Activated CD4-positive, alpha-beta T cell treated with anti-CD3 and anti-CD28 coated beads, Interleukin-2, amount 10 ng/mL, durations not matched to agents 24 days and 14 days (primary cell): ENCODE measurements at regions not wholly inside any gene's neighbourhood (a gene's known extent, or its start where the extent isn't known, plus 50 kb on each side); places are given as distances from the start of the nearest gene placed in this dataset.

Experiments used
- DNase-seq: peaks from one replicate; pipeline ENCODE4 v3.0.0; 2022
- H3K27ac Mint-ChIP-seq: one replicate; pipeline ENCODE4 v1.8.0; 2022; ENCODE audit warnings: mild to moderate bottlenecking, mixed read lengths
- H3K27me3 Mint-ChIP-seq: one replicate; pipeline ENCODE4 v1.8.0; 2022; ENCODE audit warnings: mixed read lengths
- H3K36me3 Mint-ChIP-seq: one replicate; pipeline ENCODE4 v1.8.0; 2022; ENCODE audit warnings: low read depth, mild to moderate bottlenecking, mixed read lengths
- H3K4me1 Mint-ChIP-seq: one replicate; pipeline ENCODE4 v1.8.0; 2021; ENCODE audit warnings: mixed read lengths
- H3K4me3 Mint-ChIP-seq: one replicate; pipeline ENCODE4 v1.8.0; 2022; ENCODE audit warnings: mild to moderate bottlenecking, moderate library complexity, mixed read lengths
- H3K9me3 Mint-ChIP-seq: one replicate; pipeline ENCODE4 v1.8.0; 2021; ENCODE audit warnings: mixed read lengths
- intact Hi-C: fragments of 100-400 bp; cut with micrococcal nuclease; formaldehyde crosslinking; loops from one replicate; pipeline ENCODE4 v1.15.1; 2023

DNA sequence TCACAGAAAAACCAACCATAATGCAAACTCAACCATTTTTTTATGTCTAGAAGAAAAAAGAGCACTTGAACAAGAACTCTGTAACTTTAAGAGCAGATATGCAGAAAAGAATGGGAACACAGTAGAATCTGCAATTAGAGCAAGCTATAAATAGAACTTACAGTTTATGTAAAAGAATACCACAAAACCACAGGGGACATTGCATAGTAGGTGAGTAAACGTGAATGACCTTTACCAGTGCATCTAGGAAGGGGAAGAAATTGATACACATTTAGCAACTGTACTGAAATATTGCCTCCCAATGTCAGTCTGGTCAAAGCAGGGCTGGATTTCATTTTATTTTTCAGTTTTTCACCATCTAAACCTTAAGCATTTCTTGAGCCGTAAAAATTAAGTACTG, 242.2 kb upstream of the EDNRB start:
- no peak overlapping the region for H3K27ac Mint-ChIP-seq
- no peak overlapping the region for H3K4me3 Mint-ChIP-seq
- intact Hi-C loops, result no loop called here
- no peak for DNase-seq
- H3K27me3 Mint-ChIP-seq, result no peaks in the 10 kb centered on the region
- H3K4me1 Mint-ChIP-seq, result no peaks in the 10 kb centered on the region
- H3K36me3 Mint-ChIP-seq, result no peaks in the 10 kb centered on the region
- no peaks in the 10 kb centered on the region for H3K9me3 Mint-ChIP-seq

- Mint-ChIP-seq H3K27ac (no peak overlapping the region), H3K4me3 (no peak overlapping the region), H3K4me1 (no peaks in the 10 kb centered on the region), H3K27me3 (no peaks in the 10 kb centered on the region), H3K36me3 (no peaks in the 10 kb centered on the region), H3K9me3 (no peaks in the 10 kb centered on the region)
- intact Hi-C loops, result no loop called here
- no peak for DNase-seq
Observed at GRCh38 chr13:78152415-78152814, 233.8 kb upstream of the EDNRB start.

DNA sequence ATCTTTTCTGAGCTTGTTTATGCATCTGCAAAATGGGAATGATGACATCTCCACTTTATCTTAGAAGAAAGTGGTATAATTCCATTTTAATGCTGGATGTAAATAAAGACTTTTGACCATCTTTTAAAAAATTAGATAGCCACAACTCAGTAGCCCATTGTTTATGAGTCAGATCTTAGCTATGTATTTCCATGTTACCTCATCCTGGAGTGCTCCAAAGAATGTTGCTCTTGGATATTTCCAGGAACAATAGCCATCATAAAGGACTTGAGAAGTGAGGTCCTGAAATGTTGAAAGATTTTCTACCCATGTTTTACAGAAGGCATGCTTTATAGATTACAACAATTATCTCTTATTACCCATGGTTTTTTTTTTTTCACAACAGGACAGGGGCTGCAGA, 229.3 kb upstream of the EDNRB start:
- no peak overlapping the region for H3K27ac Mint-ChIP-seq
- intact Hi-C loops, result no loop called here
- no peaks in the 10 kb centered on the region for H3K36me3 Mint-ChIP-seq
- no peaks in the 10 kb centered on the region for H3K9me3 Mint-ChIP-seq
- no peaks in the 10 kb centered on the region for H3K4me1 Mint-ChIP-seq
- no peak for DNase-seq
- no peaks in the 10 kb centered on the region for H3K27me3 Mint-ChIP-seq
- H3K4me3 Mint-ChIP-seq, result no peak overlapping the region

DNA sequence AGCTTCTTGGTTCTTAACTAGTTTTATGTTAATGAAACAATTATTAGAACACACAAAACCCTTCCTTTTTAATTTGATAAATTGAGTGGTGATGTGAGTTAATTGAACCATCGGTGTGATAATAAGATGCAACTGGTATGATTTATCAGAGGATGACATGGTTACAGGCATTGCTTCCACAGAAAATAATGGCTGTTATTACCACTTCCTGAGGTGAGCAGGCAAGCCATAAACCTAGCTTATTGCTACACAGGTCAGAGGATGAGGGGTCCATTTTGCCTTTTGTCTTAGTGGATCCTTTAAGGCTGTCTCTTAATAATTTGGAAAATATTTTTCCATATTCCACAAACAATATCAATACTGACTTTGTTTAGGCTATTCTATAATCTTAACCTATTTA, 226.6 kb upstream of the EDNRB start:
- Mint-ChIP-seq H3K36me3 (no peaks in the 10 kb centered on the region), H3K4me3 (no peak overlapping the region), H3K4me1 (no peaks in the 10 kb centered on the region), H3K9me3 (no peaks in the 10 kb centered on the region), H3K27me3 (no peaks in the 10 kb centered on the region), H3K27ac (no peak overlapping the region)
- intact Hi-C loops, result no loop called here
- no peak for DNase-seq

GRCh38 chr13:78139765-78140164, 221.1 kb upstream of the EDNRB start:
- no peaks in the 10 kb centered on the region for H3K36me3 Mint-ChIP-seq
- peaks cover 5% of the 10 kb centered on the region for H3K4me1 Mint-ChIP-seq
- H3K9me3 Mint-ChIP-seq, result no peaks in the 10 kb centered on the region
- H3K27ac Mint-ChIP-seq, result no peak overlapping the region
- no peak for DNase-seq
- H3K27me3 Mint-ChIP-seq, result no peaks in the 10 kb centered on the region
- no peak overlapping the region for H3K4me3 Mint-ChIP-seq
- intact Hi-C loops, result loop anchor here (10.0 kb wide), 1 partner anchor 455 kb away; no protein-coding TSS in a partner anchor

DNA sequence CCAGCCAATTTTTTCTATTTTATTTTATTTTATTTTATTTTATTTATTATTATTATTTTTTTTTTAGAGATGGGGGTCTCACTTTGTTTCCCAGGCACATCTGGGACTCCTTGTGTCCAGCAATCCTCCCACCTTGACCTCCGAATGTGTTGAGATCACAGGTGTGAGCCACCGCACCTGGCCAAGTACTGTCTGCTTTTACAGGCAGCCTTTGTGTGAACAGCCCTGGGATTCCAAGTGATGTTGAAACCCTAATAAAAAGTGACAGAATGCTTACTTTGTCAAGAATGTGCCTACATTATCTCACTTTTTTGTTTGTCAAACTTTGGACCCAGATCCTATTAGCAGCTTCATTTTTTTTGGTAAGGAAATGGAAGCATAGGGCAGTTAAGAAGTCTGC, 220.1 kb upstream of the EDNRB start:
- Mint-ChIP-seq H3K9me3 (no peaks in the 10 kb centered on the region), H3K36me3 (no peaks in the 10 kb centered on the region), H3K4me1 (peaks cover 5% of the 10 kb centered on the region), H3K27ac (no peak overlapping the region), H3K4me3 (no peak overlapping the region), H3K27me3 (no peaks in the 10 kb centered on the region)
- intact Hi-C loops, result loop anchor here (10.0 kb wide), 1 partner anchor 456 kb away; no protein-coding TSS in a partner anchor
- DNase-seq, result no peak

DNA sequence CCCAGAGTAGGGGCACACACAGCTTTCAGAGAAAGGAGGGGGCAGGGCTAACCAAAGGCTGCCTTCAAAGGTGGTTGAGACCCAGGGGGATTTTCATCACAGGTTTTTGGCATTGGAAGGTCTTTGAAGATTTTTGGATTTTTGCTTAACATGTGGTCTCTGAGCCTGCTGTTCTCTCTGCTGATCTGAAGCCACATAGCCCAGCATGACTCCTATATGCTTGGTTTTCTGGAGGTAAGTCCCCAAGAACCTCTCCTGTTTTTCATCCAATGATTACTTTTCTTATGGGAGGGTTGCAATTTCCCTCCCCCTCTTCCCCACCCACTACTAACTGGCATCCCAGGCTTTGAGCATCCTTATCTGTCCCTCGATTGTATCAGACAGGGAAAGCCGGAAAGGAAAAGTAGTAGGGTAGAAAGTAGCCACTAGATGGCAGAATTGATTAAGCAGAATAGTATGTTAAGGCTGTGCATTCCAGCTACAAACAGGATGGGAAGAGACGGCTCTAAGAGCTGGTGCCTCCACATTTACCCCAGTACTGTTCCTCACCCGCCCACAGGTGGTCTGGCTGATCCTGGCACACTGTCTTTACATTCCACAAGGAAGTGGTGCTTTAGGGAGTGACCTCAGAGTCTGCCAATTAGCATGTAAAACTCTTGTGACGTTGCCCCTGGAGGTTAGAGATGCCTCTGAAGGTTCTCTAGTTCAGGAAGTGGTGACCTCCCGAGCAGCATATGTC, 218.9 kb upstream of the EDNRB start:
- Mint-ChIP-seq H3K4me1 (peaks cover 5% of the 10 kb centered on the region), H3K4me3 (peak overlapping the region; percentile 45), H3K27me3 (peaks cover 3% of the 10 kb centered on the region), H3K36me3 (no peaks in the 10 kb centered on the region), H3K27ac (no peak overlapping the region), H3K9me3 (no peaks in the 10 kb centered on the region)
- intact Hi-C loops, result loop anchor here (1.0 to 10.0 kb wide), 2 partner anchors 457 to 841 kb away; no protein-coding TSS in a partner anchor
- DNase-seq, result peak; percentile 66

DNA sequence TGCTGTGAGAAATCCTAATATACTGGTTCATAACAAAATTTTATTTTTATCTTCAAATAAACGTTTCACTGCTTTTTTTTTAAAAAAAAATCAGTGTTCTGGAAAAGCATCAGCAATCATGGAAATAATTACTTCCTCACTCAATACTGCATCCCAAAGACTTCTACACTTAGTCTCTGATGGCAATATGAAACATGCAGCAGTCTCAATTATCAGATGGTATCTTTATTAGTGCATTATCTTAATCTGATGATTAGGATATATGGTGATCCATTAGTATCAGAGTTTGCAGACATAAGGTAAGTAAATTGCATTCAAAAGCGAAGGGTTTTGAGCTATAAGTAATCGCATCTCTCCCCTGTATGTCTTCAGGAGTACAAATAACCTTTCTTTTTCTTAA, 218.3 kb upstream of the EDNRB start:
- no peak overlapping the region for H3K4me3 Mint-ChIP-seq
- peaks cover 5% of the 10 kb centered on the region for H3K4me1 Mint-ChIP-seq
- no peaks in the 10 kb centered on the region for H3K36me3 Mint-ChIP-seq
- no peaks in the 10 kb centered on the region for H3K9me3 Mint-ChIP-seq
- H3K27me3 Mint-ChIP-seq, result peaks cover 3% of the 10 kb centered on the region
- DNase-seq, result no peak
- intact Hi-C loops, result loop anchor here (1.0 to 10.0 kb wide), 2 partner anchors 458 to 841 kb away; no protein-coding TSS in a partner anchor
- no peak overlapping the region for H3K27ac Mint-ChIP-seq

DNA sequence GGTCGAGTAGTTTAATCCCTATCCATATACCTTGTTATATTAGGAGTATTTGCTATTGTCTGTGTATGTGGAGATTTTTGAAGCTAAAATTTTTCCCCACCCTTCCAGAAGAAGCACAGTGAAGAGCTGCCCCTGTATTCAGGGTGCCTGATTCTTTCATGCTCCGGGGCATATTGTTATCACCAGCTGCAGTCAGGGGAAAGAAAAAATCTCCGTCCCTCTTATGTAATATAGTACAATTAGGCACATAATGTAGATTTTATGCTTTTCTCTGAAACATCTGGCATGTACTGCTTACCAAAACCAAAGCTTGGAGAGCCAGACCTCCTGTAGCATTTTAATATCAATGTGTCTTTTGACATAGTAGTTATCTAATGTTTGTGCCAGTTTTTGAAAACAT, 214.9 kb upstream of the EDNRB start:
- Mint-ChIP-seq H3K9me3 (no peaks in the 10 kb centered on the region), H3K27me3 (peaks cover 9% of the 10 kb centered on the region), H3K4me3 (no peak overlapping the region), H3K4me1 (peaks cover 5% of the 10 kb centered on the region), H3K36me3 (no peaks in the 10 kb centered on the region), H3K27ac (no peak overlapping the region)
- intact Hi-C loops, result loop anchor here (10.0 kb wide), 1 partner anchor 461 kb away; no protein-coding TSS in a partner anchor
- no peak for DNase-seq

DNA sequence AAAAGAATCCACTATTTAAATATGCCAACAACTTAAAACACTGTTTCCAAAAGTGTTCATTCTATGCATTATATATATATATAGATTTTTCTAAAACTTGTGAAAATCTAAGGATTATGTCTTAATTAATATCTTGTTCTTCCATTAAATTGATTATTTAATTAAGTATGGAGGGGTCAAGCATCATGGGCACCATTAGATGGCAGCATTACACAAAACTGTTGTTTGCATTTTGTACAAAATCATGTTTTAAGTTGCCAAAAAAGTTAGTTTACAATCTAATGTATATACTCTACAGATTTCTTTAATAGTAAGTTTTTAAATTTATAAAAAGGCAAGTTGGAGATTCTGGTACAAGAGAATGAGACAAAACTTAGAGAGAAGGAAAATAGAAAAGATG, 213.2 kb upstream of the EDNRB start:
- intact Hi-C loops, result loop anchor here (10.0 kb wide), 1 partner anchor 463 kb away; no protein-coding TSS in a partner anchor

DNA sequence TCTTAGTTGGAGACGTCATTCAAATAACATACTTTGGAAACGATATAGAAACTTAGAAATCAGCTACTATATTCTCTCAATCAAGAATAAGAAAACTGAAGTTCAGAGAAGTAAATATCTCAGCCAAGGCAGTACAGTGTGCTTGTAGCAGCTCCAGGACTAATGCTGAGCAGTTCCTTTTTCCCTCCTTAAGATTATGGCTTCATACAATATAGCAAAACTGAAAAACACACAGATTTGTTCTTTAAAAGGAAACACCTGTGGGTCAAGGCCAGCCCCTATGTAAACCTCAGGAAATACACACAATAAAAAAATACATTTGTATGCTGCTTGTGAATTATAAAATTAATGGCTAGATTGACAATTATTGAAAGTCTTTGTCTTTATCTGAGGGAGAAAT, 212.7 kb upstream of the EDNRB start:
- no peaks in the 10 kb centered on the region for H3K9me3 Mint-ChIP-seq
- no peak overlapping the region for H3K4me3 Mint-ChIP-seq
- H3K36me3 Mint-ChIP-seq, result no peaks in the 10 kb centered on the region
- no peaks in the 10 kb centered on the region for H3K4me1 Mint-ChIP-seq
- no peak for DNase-seq
- intact Hi-C loops, result loop anchor here (10.0 kb wide), 1 partner anchor 463 kb away; no protein-coding TSS in a partner anchor
- peaks cover 14% of the 10 kb centered on the region for H3K27me3 Mint-ChIP-seq
- H3K27ac Mint-ChIP-seq, result no peak overlapping the region

More for the DNA sequence above, 213.2 kb upstream of the EDNRB start:
- Mint-ChIP-seq H3K27me3 (peaks cover 14% of the 10 kb centered on the region), H3K4me1 (no peaks in the 10 kb centered on the region), H3K9me3 (no peaks in the 10 kb centered on the region), H3K27ac (no peak overlapping the region), H3K36me3 (no peaks in the 10 kb centered on the region), H3K4me3 (no peak overlapping the region)
- no peak for DNase-seq

- DNase-seq, result no peak
- Mint-ChIP-seq H3K27ac (no peak overlapping the region), H3K27me3 (peaks cover 14% of the 10 kb centered on the region), H3K4me1 (no peaks in the 10 kb centered on the region), H3K4me3 (no peak overlapping the region), H3K9me3 (no peaks in the 10 kb centered on the region), H3K36me3 (no peaks in the 10 kb centered on the region)
- intact Hi-C loops, result loop anchor here (10.0 kb wide), 2 partner anchors 465 to 535 kb away; no protein-coding TSS in a partner anchor
Observed at GRCh38 chr13:78129823-78130222, 211.2 kb upstream of the EDNRB start.

- Mint-ChIP-seq H3K4me3 (no peak overlapping the region), H3K27me3 (peaks cover 14% of the 10 kb centered on the region), H3K27ac (no peak overlapping the region), H3K36me3 (no peaks in the 10 kb centered on the region), H3K9me3 (no peaks in the 10 kb centered on the region), H3K4me1 (no peaks in the 10 kb centered on the region)
- DNase-seq, result no peak
- intact Hi-C loops, result loop anchor here (10.0 kb wide), 1 partner anchor 535 kb away; no protein-coding TSS in a partner anchor
Observed at GRCh38 chr13:78129359-78129758, 210.7 kb upstream of the EDNRB start.

GRCh38 chr13:78121459-78122348, 203.1 kb upstream of the EDNRB start:
- H3K4me3 Mint-ChIP-seq, result no peak overlapping the region
- H3K27ac Mint-ChIP-seq, result no peak overlapping the region
- peak; percentile 76 for DNase-seq
- H3K36me3 Mint-ChIP-seq, result no peaks in the 10 kb centered on the region
- no peaks in the 10 kb centered on the region for H3K4me1 Mint-ChIP-seq
- intact Hi-C loops, result loop anchor here (1.0 to 10.0 kb wide), 2 partner anchors 342 to 527 kb away; no protein-coding TSS in a partner anchor
- peaks cover 3% of the 10 kb centered on the region for H3K27me3 Mint-ChIP-seq
- no peaks in the 10 kb centered on the region for H3K9me3 Mint-ChIP-seq
